GM23338 (cell line): ENCODE measurements at regions not wholly inside any gene's neighbourhood (a gene's known extent, or its start where the extent isn't known, plus 50 kb on each side); places are given as distances from the start of the nearest gene placed in this dataset.
"Not testable (repeated sequence)": the region's sequence is repeated elsewhere in the genome, so short reads cannot be mapped to it uniquely, and the experiment has no call there.

Experiments used
- ATAC-seq: fragments of 200-7000 bp; cut with Tn5 transposase; 3 replicates; pipeline ENCODE4 v1.9.1; 2020
- DNase-seq: peaks from one replicate; pipeline ENCODE4 v3.0.0-alpha.2; 2015; ENCODE audit warnings: low spot score
- H2AFZ ChIP-seq: fragments of 200-600 bp; sonication (generic); 2 replicates; pipeline ENCODE4 v1.8.0; 2016; ENCODE audit warnings: antibody characterized with exemption, mild to moderate bottlenecking, moderate library complexity
- H3F3A ChIP-seq: fragments of 200-600 bp; sonication (generic); replicated peaks from 2 replicates; pipeline ENCODE4 v1.8.0; 2017; ENCODE audit warnings: antibody characterized with exemption, mixed run types, low read depth
- H3K27ac ChIP-seq: fragments of 200-600 bp; sonication (generic); 2 replicates; pipeline ENCODE4 v1.6.1; 2016; ENCODE audit warnings: low read depth
- H3K27me3 ChIP-seq: fragments of 200-600 bp; sonication (generic); 2 replicates; pipeline ENCODE4 v1.8.0; 2016; ENCODE audit warnings: mild to moderate bottlenecking, mixed run types, moderate library complexity; ENCODE audit not compliant: insufficient read depth
- H3K36me3 ChIP-seq: fragments of 200-600 bp; sonication (generic); 2 replicates; pipeline ENCODE4 v1.8.0; 2016; ENCODE audit warnings: mild to moderate bottlenecking; ENCODE audit not compliant: insufficient read depth
- H3K4me1 ChIP-seq: fragments of 200-600 bp; sonication (generic); 2 replicates; pipeline ENCODE4 v1.8.0; 2016; ENCODE audit warnings: mild to moderate bottlenecking, moderate library complexity; ENCODE audit not compliant: insufficient read depth
- H3K4me2 ChIP-seq: fragments of 200-600 bp; sonication (generic); 2 replicates; pipeline ENCODE4 v1.7.1; 2017; ENCODE audit warnings: mixed run types
- H3K4me3 ChIP-seq: fragments of 200-600 bp; sonication (generic); 2 replicates; pipeline ENCODE4 v1.6.1; 2016; ENCODE audit warnings: mixed run types
- H3K79me2 ChIP-seq: fragments of 200-600 bp; sonication (generic); replicated peaks from 2 replicates; pipeline ENCODE4 v1.8.0; 2017; ENCODE audit warnings: mild to moderate bottlenecking; ENCODE audit not compliant: insufficient read depth
- H3K9me2 ChIP-seq: fragments of 200-600 bp; sonication (generic); 2 replicates; pipeline ENCODE4 v1.8.0; 2017; ENCODE audit not compliant: insufficient read depth
- H4K20me1 ChIP-seq: fragments of 200-600 bp; sonication (generic); replicated peaks from 2 replicates; pipeline ENCODE4 v1.8.0; 2017; ENCODE audit warnings: mild to moderate bottlenecking; ENCODE audit not compliant: insufficient read depth
- H3K27ac Mint-ChIP-seq: 2 replicates; pipeline ENCODE4 v1.8.0; 2020; ENCODE audit warnings: inconsistent platforms, mild to moderate bottlenecking, moderate library complexity, mixed read lengths
- H3K27me3 Mint-ChIP-seq: 3 replicates; pipeline ENCODE4 v1.8.0; 2022; ENCODE audit warnings: low read depth, mild to moderate bottlenecking, moderate library complexity, mixed read lengths, inconsistent platforms; ENCODE audit not compliant: insufficient read depth, poor library complexity
- H3K36me3 Mint-ChIP-seq: 3 replicates; pipeline ENCODE4 v1.8.0; 2021; ENCODE audit warnings: low read depth, mild to moderate bottlenecking, inconsistent platforms, moderate library complexity, mixed read lengths
- H3K4me1 Mint-ChIP-seq: 3 replicates; pipeline ENCODE4 v1.8.0; 2020; ENCODE audit warnings: mild to moderate bottlenecking, inconsistent platforms, mixed read lengths
- H3K4me3 Mint-ChIP-seq: 3 replicates; pipeline ENCODE4 v1.8.0; 2021; ENCODE audit warnings: moderate library complexity, mild to moderate bottlenecking, inconsistent platforms, mixed read lengths
- H3K9me3 Mint-ChIP-seq: 3 replicates; pipeline ENCODE4 v1.8.0; 2020; ENCODE audit warnings: moderate library complexity, mild to moderate bottlenecking, inconsistent platforms, mixed read lengths
- CREB1 ChIP-seq: fragments of 250-450 bp; sonication (Bioruptor Pico); IDR thresholded peaks from 2 replicates; pipeline ENCODE4 v1.5.0; 2020; ENCODE audit warnings: low read depth, mild to moderate bottlenecking, moderate library complexity
- ETS1 ChIP-seq: IDR thresholded peaks from 2 replicates; pipeline ENCODE4 v1.6.1; 2016; ENCODE audit warnings: antibody characterized with exemption
- EZH2 ChIP-seq: fragments of 200-600 bp; sonication (generic); IDR thresholded peaks from one replicate; pipeline ENCODE4 v1.8.0; 2017; ENCODE audit warnings: antibody characterized with exemption, mild to moderate bottlenecking, low read depth; ENCODE audit not compliant: unreplicated experiment
- EZH2phosphoT487 ChIP-seq: fragments of 200-600 bp; sonication (generic); IDR thresholded peaks from one replicate; pipeline ENCODE4 v1.8.1; 2018; ENCODE audit warnings: antibody characterized with exemption; ENCODE audit not compliant: unreplicated experiment
- JUNB ChIP-seq: IDR thresholded peaks from one replicate; pipeline ENCODE4 v1.6.1; 2016; ENCODE audit warnings: antibody characterized with exemption; ENCODE audit not compliant: unreplicated experiment
- NANOG ChIP-seq: IDR thresholded peaks from 2 replicates; pipeline ENCODE4 v1.6.1; 2016; ENCODE audit warnings: antibody characterized with exemption, borderline replicate concordance
- POLR2AphosphoS5 ChIP-seq: IDR thresholded peaks from 2 replicates; pipeline ENCODE4 v1.6.1; 2016; ENCODE audit warnings: antibody characterized with exemption, low read depth
- REST ChIP-seq: IDR thresholded peaks from one replicate; pipeline ENCODE4 v1.6.1; 2018; ENCODE audit warnings: antibody characterized with exemption; ENCODE audit not compliant: unreplicated experiment
- STAT1 ChIP-seq: IDR thresholded peaks from one replicate; pipeline ENCODE4 v1.6.1; 2016; ENCODE audit warnings: antibody characterized with exemption; ENCODE audit not compliant: unreplicated experiment
- ZNF114 ChIP-seq: fragments of 250-450 bp; sonication (Bioruptor Pico); IDR thresholded peaks from 2 replicates; pipeline ENCODE4 v1.5.0; 2020; ENCODE audit warnings: mild to moderate bottlenecking, moderate library complexity
- ZNF331 ChIP-seq: fragments of 250-450 bp; sonication (Bioruptor Pico); IDR thresholded peaks from 2 replicates; pipeline ENCODE4 v1.5.0; 2020; ENCODE audit warnings: low read depth, mild to moderate bottlenecking, moderate library complexity
- TF ChIP-seq, protein P1 (sequence below), 2 experiments: fragments of 200-600 bp in 1 of 2; sonication (generic) in 1 of 2; conservative IDR thresholded peaks; 2 replicates each; pipeline versions ENCODE4 v1.5.1 to v1.6.1; 2016 to 2017; ENCODE audit warnings: antibody characterized with exemption in 2 of 2, low read depth in 2 of 2, mild to moderate bottlenecking in 2 of 2, moderate library complexity in 1 of 2

- not testable (repeated sequence) for H3K36me3 Mint-ChIP-seq, H4K20me1 ChIP-seq, H3K27ac ChIP-seq, H3K4me1 Mint-ChIP-seq, H3K4me3 ChIP-seq, H3K27ac Mint-ChIP-seq, H3K4me1 ChIP-seq, H3K36me3 ChIP-seq, H3K9me2 ChIP-seq, H3K27me3 ChIP-seq, H3F3A ChIP-seq, H3K4me3 Mint-ChIP-seq, H3K4me2 ChIP-seq, H3K27me3 Mint-ChIP-seq, H3K79me2 ChIP-seq, ATAC-seq
- H3K9me3 Mint-ChIP-seq: peaks cover 19% of the 10 kb centered on the region; the same call in 2 of the 3 replicates
- peak overlapping the region; percentile 38; the same call in 1 of the 2 replicates for H2AFZ ChIP-seq
- DNase-seq: peak; percentile 9
- TF ChIP-seq ZNF331 (CRISPR knock-in tag): peak; percentile 65
These were observed 233.1 kb downstream of the ATPSCKMT start for GRCh38 chr5:10016559-10016958.

DNA sequence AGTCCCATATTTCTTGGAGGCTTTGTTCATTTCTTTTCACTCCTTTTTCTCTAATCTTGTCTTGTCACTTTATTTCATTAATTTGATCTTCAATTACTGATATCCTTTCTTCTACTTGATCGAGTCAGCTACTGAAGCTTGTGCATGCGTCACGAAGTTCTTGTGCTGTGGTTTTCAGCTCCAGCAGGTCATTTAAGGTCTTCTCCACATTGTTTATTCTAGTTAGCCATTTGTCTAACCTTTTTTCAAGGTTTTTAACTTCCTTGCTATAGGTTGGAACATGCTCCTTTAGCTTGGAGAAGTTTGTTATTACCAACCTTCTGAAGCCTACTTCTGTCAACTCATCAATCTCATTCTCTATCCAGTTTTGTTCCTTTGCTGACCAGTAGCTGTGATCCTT lies 234.0 kb downstream of the ATPSCKMT start:
- ATAC-seq, H4K20me1 ChIP-seq, H3K36me3 ChIP-seq, H3F3A ChIP-seq, H3K27me3 Mint-ChIP-seq, H3K27ac Mint-ChIP-seq, DNase-seq, H3K4me2 ChIP-seq, H3K4me1 ChIP-seq, H3K79me2 ChIP-seq, H3K4me3 Mint-ChIP-seq, H3K27me3 ChIP-seq, H2AFZ ChIP-seq, H3K36me3 Mint-ChIP-seq, H3K4me3 ChIP-seq, H3K4me1 Mint-ChIP-seq, H3K27ac ChIP-seq, H3K9me2 ChIP-seq: not testable (repeated sequence)
- peaks cover 19% of the 10 kb centered on the region; the same call in 2 of the 3 replicates for H3K9me3 Mint-ChIP-seq

DNA sequence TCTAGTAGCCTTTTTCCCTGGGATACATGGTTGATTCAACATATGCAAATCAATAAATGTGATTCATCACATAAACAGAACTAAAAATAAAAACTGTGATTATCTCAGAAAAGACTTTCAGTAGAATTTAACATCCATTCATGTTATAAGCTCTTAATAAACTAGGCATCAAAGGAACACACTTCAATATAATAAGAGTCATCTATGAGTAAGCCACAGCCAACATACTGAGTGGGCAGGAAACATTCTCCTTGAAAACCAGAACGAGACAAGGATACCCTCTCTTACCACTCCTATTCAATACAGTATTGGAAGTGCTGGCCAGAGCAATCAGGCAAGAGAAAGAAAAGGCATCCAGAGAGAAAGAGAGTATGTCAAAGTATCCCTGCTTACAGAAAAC lies 239.9 kb downstream of the ATPSCKMT start:
- peaks cover 18% of the 10 kb centered on the region; the same call in 2 of the 3 replicates for H3K9me3 Mint-ChIP-seq
- Histone ChIP-seq H3K36me3 (no peaks in the 10 kb centered on the region), H3F3A (no peaks in the 10 kb centered on the region), H4K20me1 (no peaks in the 10 kb centered on the region), H3K79me2 (no peaks in the 10 kb centered on the region), H2AFZ (no peak overlapping the region), H3K27me3 (no peaks in the 10 kb centered on the region), H3K4me1 (no peaks in the 10 kb centered on the region), H3K4me2 (no peak overlapping the region), H3K27ac (no peak overlapping the region), H3K9me2 (no peaks in the 10 kb centered on the region), H3K4me3 (no peak overlapping the region)
- no peaks in the 10 kb centered on the region; the same call in 2 of the 3 replicates for H3K36me3 Mint-ChIP-seq
- H3K27me3 Mint-ChIP-seq: no peaks in the 10 kb centered on the region
- H3K4me1 Mint-ChIP-seq: no peaks in the 10 kb centered on the region
- ATAC-seq (no peak), DNase-seq (no peak)
- H3K4me3 Mint-ChIP-seq: no peak overlapping the region
- H3K27ac Mint-ChIP-seq: no peak overlapping the region
- TF ChIP-seq ETS1 (no peak), JUNB (no peak), ZNF114 (CRISPR knock-in tag) (no peak), EZH2 (no peak), REST (no peak), NANOG (no peak), EZH2phosphoT487 (no peak), STAT1 (no peak), POLR2AphosphoS5 (no peak), CREB1 (CRISPR knock-in tag) (no peak), ZNF331 (CRISPR knock-in tag) (no peak)
- TF ChIP-seq, protein P1, sequence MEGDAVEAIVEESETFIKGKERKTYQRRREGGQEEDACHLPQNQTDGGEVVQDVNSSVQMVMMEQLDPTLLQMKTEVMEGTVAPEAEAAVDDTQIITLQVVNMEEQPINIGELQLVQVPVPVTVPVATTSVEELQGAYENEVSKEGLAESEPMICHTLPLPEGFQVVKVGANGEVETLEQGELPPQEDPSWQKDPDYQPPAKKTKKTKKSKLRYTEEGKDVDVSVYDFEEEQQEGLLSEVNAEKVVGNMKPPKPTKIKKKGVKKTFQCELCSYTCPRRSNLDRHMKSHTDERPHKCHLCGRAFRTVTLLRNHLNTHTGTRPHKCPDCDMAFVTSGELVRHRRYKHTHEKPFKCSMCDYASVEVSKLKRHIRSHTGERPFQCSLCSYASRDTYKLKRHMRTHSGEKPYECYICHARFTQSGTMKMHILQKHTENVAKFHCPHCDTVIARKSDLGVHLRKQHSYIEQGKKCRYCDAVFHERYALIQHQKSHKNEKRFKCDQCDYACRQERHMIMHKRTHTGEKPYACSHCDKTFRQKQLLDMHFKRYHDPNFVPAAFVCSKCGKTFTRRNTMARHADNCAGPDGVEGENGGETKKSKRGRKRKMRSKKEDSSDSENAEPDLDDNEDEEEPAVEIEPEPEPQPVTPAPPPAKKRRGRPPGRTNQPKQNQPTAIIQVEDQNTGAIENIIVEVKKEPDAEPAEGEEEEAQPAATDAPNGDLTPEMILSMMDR (conservative IDR thresholded peaks at IDR 0.05; ENCODE audit: low read depth in 2 of 2): no peak
